NCI-H510A treated with DMSO at 0.1 percent for 48 hours (cell line): ENCODE measurements at regions not wholly inside any gene's neighbourhood (a gene's known extent, or its start where the extent isn't known, plus 50 kb on each side); places are given as distances from the start of the nearest gene placed in this dataset.
A peak's percentile ranks its signal among the peaks of the same experiment; 100 is the strongest.
"Not testable (repeated sequence)": the region's sequence is repeated elsewhere in the genome, so short reads cannot be mapped to it uniquely, and the experiment has no call there.

ENCODE experiments used
- DNase-seq: peaks from one replicate; lab custom pipeline; 2025; lab: John Stamatoyannopoulos, UW

GRCh38 chr4:116321471-116321870 lies 763.9 kb downstream of the TRAM1L1 start:
- DNase-seq: no peak

- no peak for DNase-seq
These were observed 764.5 kb downstream of the TRAM1L1 start for GRCh38 chr4:116320859-116321258.

- no peak for DNase-seq
These were observed 781.6 kb downstream of the TRAM1L1 start for GRCh38 chr4:116303736-116304188.

GRCh38 chr4:116302990-116303735 lies 782.2 kb downstream of the TRAM1L1 start:
- no peak for DNase-seq

GRCh38 chr4:116275006-116275405 lies 810.4 kb downstream of the TRAM1L1 start:
- DNase-seq: no peak

GRCh38 chr4:116272336-116272735 lies 813.0 kb downstream of the TRAM1L1 start:
- DNase-seq: no peak

GRCh38 chr4:116260931-116261330 lies 824.4 kb downstream of the TRAM1L1 start:
- not testable (repeated sequence) for DNase-seq

- DNase-seq: no peak
These were observed 840.6 kb downstream of the TRAM1L1 start for GRCh38 chr4:116244771-116245170.

- DNase-seq: no peak
These were observed 841.9 kb downstream of the TRAM1L1 start for GRCh38 chr4:116243431-116243830.

- no peak for DNase-seq
These were observed 851.4 kb downstream of the TRAM1L1 start for GRCh38 chr4:116233971-116234370.

GRCh38 chr4:116231999-116232398 lies 853.4 kb downstream of the TRAM1L1 start:
- DNase-seq: not testable (repeated sequence)

- DNase-seq: no peak
These were observed 856.0 kb downstream of the TRAM1L1 start for GRCh38 chr4:116229420-116229819.

GRCh38 chr4:116223040-116223732 lies 862.2 kb downstream of the TRAM1L1 start:
- no peak for DNase-seq

- no peak for DNase-seq
These were observed 867.6 kb downstream of the TRAM1L1 start for GRCh38 chr4:116217781-116218180.

- no peak for DNase-seq
These were observed 869.8 kb downstream of the TRAM1L1 start for GRCh38 chr4:116215622-116216021.

- DNase-seq: no peak
These were observed 882.9 kb downstream of the TRAM1L1 start for GRCh38 chr4:116202524-116202923.

GRCh38 chr4:116197317-116197809 lies 888.0 kb downstream of the TRAM1L1 start:
- no peak for DNase-seq

- no peak for DNase-seq
These were observed 902.1 kb downstream of the TRAM1L1 start for GRCh38 chr4:116183241-116183640.

- peak; percentile 64 for DNase-seq
These were observed 905.2 kb downstream of the TRAM1L1 start for GRCh38 chr4:116180157-116180601.

GRCh38 chr4:116151371-116151770 lies 934.0 kb downstream of the TRAM1L1 start:
- not testable (repeated sequence) for DNase-seq

GRCh38 chr4:116150152-116150551 lies 935.2 kb downstream of the TRAM1L1 start:
- no peak for DNase-seq

- no peak for DNase-seq
These were observed 942.2 kb downstream of the TRAM1L1 start for GRCh38 chr4:116143198-116143597.

GRCh38 chr4:116132946-116133345 lies 952.4 kb downstream of the TRAM1L1 start:
- no peak for DNase-seq
